ENCODE measurements at regions not wholly inside any gene's neighbourhood (a gene's known extent, or its start where the extent isn't known, plus 50 kb on each side); places are given as distances from the start of the nearest gene placed in this dataset.

DNA sequence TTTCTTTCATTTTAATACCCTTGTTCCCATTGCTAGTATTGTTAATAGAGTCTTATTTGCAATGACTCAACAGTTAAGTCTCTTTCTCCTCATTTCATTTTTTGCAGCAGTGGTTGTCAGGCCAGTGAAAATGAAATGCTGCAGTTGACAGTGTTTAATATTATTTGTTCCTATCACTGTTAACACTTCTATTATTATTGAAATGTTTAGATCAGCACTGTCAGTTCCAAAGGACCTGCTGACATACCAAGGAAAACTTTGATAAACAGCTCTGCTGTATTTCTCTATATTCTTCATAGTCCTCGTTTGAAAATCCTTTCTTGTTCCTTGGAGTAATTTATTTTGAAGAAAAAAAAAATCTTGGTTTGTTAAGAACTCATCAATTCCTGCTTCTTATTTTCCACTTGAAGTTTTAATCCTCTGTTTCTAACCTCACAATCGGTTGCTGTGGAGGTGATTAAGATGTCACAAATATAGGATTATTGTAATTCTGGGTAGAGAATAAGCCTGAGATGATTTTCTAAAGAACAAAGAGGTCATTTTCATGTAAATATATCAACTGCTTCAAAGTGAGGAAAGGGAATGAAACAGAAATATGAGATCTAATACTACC, 1065.9 kb upstream of the CITED2 start:
- Histone ChIP-seq H3K9me2 (replicated peaks; ENCODE audit: insufficient read depth, low read length) (no peaks in the 10 kb centered on the region), H3K27ac (ENCODE audit: low read length) (no peak overlapping the region), H3K79me2 (ENCODE audit: low read length) (no peaks in the 10 kb centered on the region), H3K9me3 (replicated peaks; ENCODE audit: insufficient read depth, low read length) (no peaks in the 10 kb centered on the region), H2AFZ (ENCODE audit: low read length) (no peak overlapping the region), H3K36me3 (replicated peaks; ENCODE audit: insufficient read depth, low read length) (no peaks in the 10 kb centered on the region), H3K4me3 (ENCODE audit: low read length) (no peak overlapping the region), H3K4me1 (ENCODE audit: low read length) (no peaks in the 10 kb centered on the region), H3K4me2 (ENCODE audit: low read depth, low read length) (no peak overlapping the region), H3K27me3 (replicated peaks; ENCODE audit: insufficient read depth, low read length) (no peaks in the 10 kb centered on the region), H3F3A (ENCODE audit: insufficient read depth, low read length) (no peaks in the 10 kb centered on the region), H4K20me1 (ENCODE audit: insufficient read depth, low read length) (no peaks in the 10 kb centered on the region), H3K9ac (ENCODE audit: low read length) (no peak overlapping the region)
- TF ChIP-seq EZH2 (optimal IDR thresholded peaks at IDR 0.05; ENCODE audit: low read depth, low read length) (no peak), EZH2phosphoT487 (IDR thresholded peaks at IDR 0.05; ENCODE audit: low read length) (no peak)
- TF ChIP-seq, protein P1, sequence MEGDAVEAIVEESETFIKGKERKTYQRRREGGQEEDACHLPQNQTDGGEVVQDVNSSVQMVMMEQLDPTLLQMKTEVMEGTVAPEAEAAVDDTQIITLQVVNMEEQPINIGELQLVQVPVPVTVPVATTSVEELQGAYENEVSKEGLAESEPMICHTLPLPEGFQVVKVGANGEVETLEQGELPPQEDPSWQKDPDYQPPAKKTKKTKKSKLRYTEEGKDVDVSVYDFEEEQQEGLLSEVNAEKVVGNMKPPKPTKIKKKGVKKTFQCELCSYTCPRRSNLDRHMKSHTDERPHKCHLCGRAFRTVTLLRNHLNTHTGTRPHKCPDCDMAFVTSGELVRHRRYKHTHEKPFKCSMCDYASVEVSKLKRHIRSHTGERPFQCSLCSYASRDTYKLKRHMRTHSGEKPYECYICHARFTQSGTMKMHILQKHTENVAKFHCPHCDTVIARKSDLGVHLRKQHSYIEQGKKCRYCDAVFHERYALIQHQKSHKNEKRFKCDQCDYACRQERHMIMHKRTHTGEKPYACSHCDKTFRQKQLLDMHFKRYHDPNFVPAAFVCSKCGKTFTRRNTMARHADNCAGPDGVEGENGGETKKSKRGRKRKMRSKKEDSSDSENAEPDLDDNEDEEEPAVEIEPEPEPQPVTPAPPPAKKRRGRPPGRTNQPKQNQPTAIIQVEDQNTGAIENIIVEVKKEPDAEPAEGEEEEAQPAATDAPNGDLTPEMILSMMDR (IDR thresholded peaks at IDR 0.05; ENCODE audit: low read length): no peak
- DNase-seq: no peak

DNA sequence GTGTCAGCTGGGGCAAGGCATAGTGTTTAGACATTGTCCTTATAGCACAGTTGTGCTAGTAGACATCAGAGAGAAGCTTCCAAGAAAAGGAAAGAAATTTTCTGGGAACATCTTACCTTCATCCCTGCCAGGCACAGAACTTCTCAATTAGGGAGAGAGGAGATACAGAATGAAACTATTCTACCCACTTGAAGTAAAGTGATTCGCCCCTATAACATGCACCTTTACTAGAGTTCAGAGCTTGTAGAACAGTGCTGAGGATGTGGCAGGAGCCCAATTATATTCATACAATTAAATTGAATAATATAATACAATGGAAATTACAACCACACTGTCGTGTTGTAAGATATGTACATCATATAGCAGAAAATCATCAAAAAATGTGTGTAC, 1063.9 kb upstream of the CITED2 start:
- no peak for DNase-seq
- Histone ChIP-seq H3K79me2 (ENCODE audit: low read length) (no peaks in the 10 kb centered on the region), H3K36me3 (replicated peaks; ENCODE audit: insufficient read depth, low read length) (no peaks in the 10 kb centered on the region), H2AFZ (ENCODE audit: low read length) (no peak overlapping the region), H3F3A (ENCODE audit: insufficient read depth, low read length) (no peaks in the 10 kb centered on the region), H3K9me2 (replicated peaks; ENCODE audit: insufficient read depth, low read length) (no peaks in the 10 kb centered on the region), H3K4me3 (ENCODE audit: low read length) (no peak overlapping the region), H3K4me1 (ENCODE audit: low read length) (no peaks in the 10 kb centered on the region), H4K20me1 (ENCODE audit: insufficient read depth, low read length) (no peaks in the 10 kb centered on the region), H3K4me2 (ENCODE audit: low read depth, low read length) (no peak overlapping the region), H3K27me3 (replicated peaks; ENCODE audit: insufficient read depth, low read length) (no peaks in the 10 kb centered on the region), H3K27ac (ENCODE audit: low read length) (no peak overlapping the region), H3K9me3 (replicated peaks; ENCODE audit: insufficient read depth, low read length) (no peaks in the 10 kb centered on the region), H3K9ac (ENCODE audit: low read length) (no peak overlapping the region)
- no peak for TF ChIP-seq EZH2phosphoT487 (IDR thresholded peaks at IDR 0.05; ENCODE audit: low read length)
- no peak for TF ChIP-seq EZH2 (optimal IDR thresholded peaks at IDR 0.05; ENCODE audit: low read depth, low read length)
- TF ChIP-seq, protein P1 (IDR thresholded peaks at IDR 0.05; ENCODE audit: low read length): no peak

DNA sequence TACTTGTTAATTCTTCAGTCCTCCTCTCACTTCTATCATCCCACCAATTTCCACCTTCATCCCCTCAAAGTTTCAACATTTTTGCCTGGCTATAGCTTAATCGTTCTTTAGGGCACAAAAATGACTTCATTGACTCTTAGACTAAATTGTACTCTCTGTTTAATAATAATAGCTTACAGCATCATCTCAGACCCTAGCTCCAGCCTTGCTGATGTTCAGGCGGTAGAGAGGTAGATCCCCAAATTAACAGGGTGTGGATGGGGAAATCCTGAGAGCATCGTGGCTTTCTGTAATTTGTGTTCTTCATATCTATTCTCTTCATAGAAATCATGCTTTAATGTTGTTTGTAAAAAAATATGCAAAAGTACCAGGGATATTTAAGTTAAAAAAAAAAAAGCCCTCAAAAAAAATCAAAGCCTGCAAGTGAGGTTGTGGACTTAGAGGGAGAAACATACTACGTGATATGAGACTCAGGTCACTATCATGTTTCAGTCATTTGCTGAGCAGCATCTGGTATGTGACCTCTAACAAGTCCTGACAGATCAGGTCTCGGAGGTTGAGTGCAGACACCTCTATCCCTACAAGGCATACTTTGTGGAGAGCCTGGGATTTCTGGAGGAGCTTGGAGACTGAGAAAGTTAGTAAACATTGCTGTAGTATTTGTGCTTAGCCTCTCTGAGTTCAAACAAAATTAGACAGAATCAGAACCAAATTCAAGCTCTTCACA, 1063.3 kb upstream of the CITED2 start:
- no peak for DNase-seq
- no peak for TF ChIP-seq EZH2 (optimal IDR thresholded peaks at IDR 0.05; ENCODE audit: low read depth, low read length)
- no peak for TF ChIP-seq EZH2phosphoT487 (IDR thresholded peaks at IDR 0.05; ENCODE audit: low read length)
- TF ChIP-seq, protein P1 (IDR thresholded peaks at IDR 0.05; ENCODE audit: low read length): no peak
- H2AFZ ChIP-seq (ENCODE audit: low read length): no peak overlapping the region
- no peak overlapping the region for H3K9ac ChIP-seq (ENCODE audit: low read length)
- no peaks in the 10 kb centered on the region for H3K9me2 ChIP-seq (replicated peaks; ENCODE audit: insufficient read depth, low read length)
- H3K27me3 ChIP-seq (replicated peaks; ENCODE audit: insufficient read depth, low read length): no peaks in the 10 kb centered on the region
- no peak overlapping the region for H3K4me2 ChIP-seq (ENCODE audit: low read depth, low read length)
- H3K36me3 ChIP-seq (replicated peaks; ENCODE audit: insufficient read depth, low read length): no peaks in the 10 kb centered on the region
- H3K4me1 ChIP-seq (ENCODE audit: low read length): no peaks in the 10 kb centered on the region
- no peak overlapping the region for H3K4me3 ChIP-seq (ENCODE audit: low read length)
- H3F3A ChIP-seq (ENCODE audit: insufficient read depth, low read length): no peaks in the 10 kb centered on the region
- H3K9me3 ChIP-seq (replicated peaks; ENCODE audit: insufficient read depth, low read length): no peaks in the 10 kb centered on the region
- no peak overlapping the region for H3K27ac ChIP-seq (ENCODE audit: low read length)
- H3K79me2 ChIP-seq (ENCODE audit: low read length): no peaks in the 10 kb centered on the region
- no peaks in the 10 kb centered on the region for H4K20me1 ChIP-seq (ENCODE audit: insufficient read depth, low read length)
